ENCODE measurements at regions not wholly inside any gene's neighbourhood (a gene's known extent, or its start where the extent isn't known, plus 50 kb on each side); places are given as distances from the start of the nearest gene placed in this dataset.

- TF ChIP-seq RAD21 (IDR thresholded peaks at IDR 0.05; ENCODE audit: low read length) = no peak
- TF ChIP-seq TAF1 (IDR thresholded peaks at IDR 0.05; ENCODE audit: borderline replicate concordance, low read depth, low read length) = no peak
- no peak for TF ChIP-seq CTCF (IDR thresholded peaks at IDR 0.05)
- no peak for TF ChIP-seq JUND (IDR thresholded peaks at IDR 0.05)
These were observed 99.7 kb upstream of the VGLL3 start for GRCh38 chr3:87090631-87091030.

All from SK-N-SH (cell line).